Gastroesophageal sphincter (tissue), 4 donors: ENCODE measurements at regions not wholly inside any gene's neighbourhood (a gene's known extent, or its start where the extent isn't known, plus 50 kb on each side); places are given as distances from the start of the nearest gene placed in this dataset.

Source experiments
- ATAC-seq: fragments of 150-250 bp; one replicate; pipeline ENCODE4 v1.9.1; 2016; ENCODE audit warnings: mild to moderate bottlenecking, moderate library complexity
- H3K27ac ChIP-seq, 4 donors: fragments of 200-600 bp; sonication (generic) in 3 of 4; 1 replicate in 3 of 4; 2 replicates in 1 of 4; pipeline ENCODE4 v1.5.1; 2016 to 2019
- H3K27me3 ChIP-seq: fragments of 200-600 bp; sonication (generic); one replicate; pipeline ENCODE4 v1.5.1; 2019
- H3K36me3 ChIP-seq, 2 donors: fragments of 200-600 bp; sonication (generic); one replicate each; pipeline ENCODE4 v1.5.1; 2019; ENCODE audit warnings: control low read depth in 1 of 2
- H3K4me1 ChIP-seq, 3 donors: fragments of 200-600 bp; sonication (generic); 1 replicate in 2 of 3; 2 replicates in 1 of 3; pipeline ENCODE4 v1.5.1; 2016 to 2019; ENCODE audit warnings: control low read depth in 2 of 3
- H3K4me3 ChIP-seq, 2 donors: fragments of 200-600 bp; sonication (generic); one replicate each; pipeline ENCODE4 v1.5.1; 2019; ENCODE audit warnings: mild to moderate bottlenecking in 1 of 2, moderate library complexity in 1 of 2
- H3K9me3 ChIP-seq, 3 donors: fragments of 200-600 bp; sonication (generic); one replicate each; pipeline ENCODE4 v1.5.1; 2017 to 2019; ENCODE audit warnings: control low read depth in 2 of 3
- EP300 ChIP-seq: sonication (generic); formaldehyde crosslinking; IDR thresholded peaks from one replicate; pipeline ENCODE4 v1.6.1; 2017; ENCODE audit warnings: antibody characterized with exemption, mild to moderate bottlenecking
- POLR2A ChIP-seq, 2 donors: fragments of 450-650 bp; IDR thresholded peaks; one replicate each; pipeline ENCODE4 v1.6.1; 2017; ENCODE audit warnings: antibody characterized with exemption in 2 of 2, mild to moderate bottlenecking in 2 of 2, moderate library complexity in 1 of 2
- POLR2AphosphoS5 ChIP-seq: sonication (generic); formaldehyde crosslinking; IDR thresholded peaks from one replicate; pipeline ENCODE4 v1.6.1; 2017; ENCODE audit warnings: antibody characterized with exemption
- WGBS, 2 donors: methylation state at CpG; one replicate each; pipeline ENCODE4 v1.1.5; 2018; ENCODE audit warnings: low coverage in 1 of 2; 5-methylcytosine and 5-hydroxymethylcytosine counted together
- TF ChIP-seq, protein P1 (sequence below), 4 experiments: fragments of 200-600 bp in 2 of 4; fragments of 450-650 bp in 2 of 4; sonication (generic) in 1 of 4; IDR thresholded peaks; one replicate each; pipeline ENCODE4 v1.5.1; 2017 to 2019; ENCODE audit warnings: antibody characterized with exemption in 4 of 4, mild to moderate bottlenecking in 2 of 4, moderate library complexity in 2 of 4

GRCh38 chr10:56507033-56507432 lies 146.0 kb upstream of the ZWINT start:
- no peaks in the 10 kb centered on the region for H3K9me3 ChIP-seq
- TF ChIP-seq EP300 (no peak), POLR2AphosphoS5 (no peak), POLR2A (IDR thresholded peaks at IDR 0.05) (no peak)

GRCh38 chr10:56505555-56505954 lies 144.5 kb upstream of the ZWINT start:
- 83 to 86% methylated on average over 3 of the region's 3 CpGs for WGBS, 2 donors
- no peaks in the 10 kb centered on the region for H3K4me1 ChIP-seq
- no peaks in the 10 kb centered on the region for H3K27me3 ChIP-seq
- no peak overlapping the region for H3K4me3 ChIP-seq
- no peak overlapping the region for H3K27ac ChIP-seq
- TF ChIP-seq EP300: no peak
- no peak for TF ChIP-seq POLR2AphosphoS5
- no peak for TF ChIP-seq POLR2A (IDR thresholded peaks at IDR 0.05)
- TF ChIP-seq, protein P1, sequence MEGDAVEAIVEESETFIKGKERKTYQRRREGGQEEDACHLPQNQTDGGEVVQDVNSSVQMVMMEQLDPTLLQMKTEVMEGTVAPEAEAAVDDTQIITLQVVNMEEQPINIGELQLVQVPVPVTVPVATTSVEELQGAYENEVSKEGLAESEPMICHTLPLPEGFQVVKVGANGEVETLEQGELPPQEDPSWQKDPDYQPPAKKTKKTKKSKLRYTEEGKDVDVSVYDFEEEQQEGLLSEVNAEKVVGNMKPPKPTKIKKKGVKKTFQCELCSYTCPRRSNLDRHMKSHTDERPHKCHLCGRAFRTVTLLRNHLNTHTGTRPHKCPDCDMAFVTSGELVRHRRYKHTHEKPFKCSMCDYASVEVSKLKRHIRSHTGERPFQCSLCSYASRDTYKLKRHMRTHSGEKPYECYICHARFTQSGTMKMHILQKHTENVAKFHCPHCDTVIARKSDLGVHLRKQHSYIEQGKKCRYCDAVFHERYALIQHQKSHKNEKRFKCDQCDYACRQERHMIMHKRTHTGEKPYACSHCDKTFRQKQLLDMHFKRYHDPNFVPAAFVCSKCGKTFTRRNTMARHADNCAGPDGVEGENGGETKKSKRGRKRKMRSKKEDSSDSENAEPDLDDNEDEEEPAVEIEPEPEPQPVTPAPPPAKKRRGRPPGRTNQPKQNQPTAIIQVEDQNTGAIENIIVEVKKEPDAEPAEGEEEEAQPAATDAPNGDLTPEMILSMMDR (IDR thresholded peaks at IDR 0.05): no peak
- no peaks in the 10 kb centered on the region for H3K36me3 ChIP-seq
- no peaks in the 10 kb centered on the region for H3K9me3 ChIP-seq
- ATAC-seq: no peak

More at GRCh38 chr10:56507033-56507432, 146.0 kb upstream of the ZWINT start:
- Histone ChIP-seq H3K27ac (no peak overlapping the region), H3K4me1 (no peaks in the 10 kb centered on the region), H3K36me3 (no peaks in the 10 kb centered on the region), H3K27me3 (no peaks in the 10 kb centered on the region), H3K4me3 (no peak overlapping the region)
- ATAC-seq: no peak
- WGBS, 2 donors: 85 to 100% methylated on average over 2 to 3 of the region's 3 CpGs

DNA sequence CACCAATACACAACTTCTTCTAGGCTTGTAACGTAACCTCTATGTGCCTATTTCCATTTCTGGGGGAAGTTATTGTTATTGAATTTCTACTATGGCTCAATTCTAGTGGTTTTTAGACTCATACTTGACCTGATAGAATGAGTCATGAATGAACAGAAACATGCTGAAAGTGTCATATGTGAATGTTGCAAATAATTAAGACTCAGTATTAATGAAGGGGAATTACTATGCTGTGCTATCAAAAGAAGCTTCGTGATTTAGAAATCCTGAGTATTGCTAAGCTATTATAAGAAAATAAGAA lies 135.1 kb upstream of the ZWINT start:
- Histone ChIP-seq H3K27me3 (no peaks in the 10 kb centered on the region), H3K36me3 (no peaks in the 10 kb centered on the region), H3K27ac (no peak overlapping the region), H3K4me3 (no peak overlapping the region), H3K4me1 (no peaks in the 10 kb centered on the region), H3K9me3 (no peaks in the 10 kb centered on the region)
- TF ChIP-seq, protein P1 (IDR thresholded peaks at IDR 0.05): no peak
- TF ChIP-seq POLR2AphosphoS5 (no peak), EP300 (no peak), POLR2A (IDR thresholded peaks at IDR 0.05) (no peak)
- 79 to 81% methylated on average over 2 of the region's 2 CpGs for WGBS, 2 donors
- ATAC-seq: no peak

DNA sequence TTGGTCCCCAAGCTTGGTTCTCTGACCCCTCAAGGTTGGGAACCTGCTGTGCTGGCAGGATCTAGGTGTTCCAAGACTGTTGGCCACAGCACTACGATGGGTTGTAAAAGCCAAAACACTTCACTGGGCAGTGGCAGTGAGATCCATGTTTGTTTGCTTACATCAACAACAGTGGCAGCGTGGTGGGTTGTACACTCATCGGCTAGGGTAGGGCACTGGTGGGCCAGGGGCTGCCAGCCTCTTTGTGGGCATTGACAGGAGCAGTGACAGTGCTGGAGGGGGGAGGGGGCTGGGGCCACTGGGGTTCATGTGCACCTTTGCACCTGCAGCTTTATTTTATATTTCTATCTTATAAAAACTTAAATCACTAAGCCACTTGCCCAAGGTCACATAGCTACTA lies 126.7 kb upstream of the ZWINT start:
- no CpG with 5 or more reads among the region's 3 CpGs for WGBS, 2 donors
- no peak overlapping the region for H3K4me3 ChIP-seq
- H3K27me3 ChIP-seq: no peaks in the 10 kb centered on the region
- H3K9me3 ChIP-seq: peaks cover 0 to 4% (median 0%) of the 10 kb centered on the region in 3 donors
- H3K4me1 ChIP-seq: no peaks in the 10 kb centered on the region
- no peak for ATAC-seq
- H3K36me3 ChIP-seq: no peaks in the 10 kb centered on the region
- TF ChIP-seq POLR2A (IDR thresholded peaks at IDR 0.05) (no peak), POLR2AphosphoS5 (no peak), EP300 (no peak)
- TF ChIP-seq, protein P1 (IDR thresholded peaks at IDR 0.05): no peak
- H3K27ac ChIP-seq: no peak overlapping the region

DNA sequence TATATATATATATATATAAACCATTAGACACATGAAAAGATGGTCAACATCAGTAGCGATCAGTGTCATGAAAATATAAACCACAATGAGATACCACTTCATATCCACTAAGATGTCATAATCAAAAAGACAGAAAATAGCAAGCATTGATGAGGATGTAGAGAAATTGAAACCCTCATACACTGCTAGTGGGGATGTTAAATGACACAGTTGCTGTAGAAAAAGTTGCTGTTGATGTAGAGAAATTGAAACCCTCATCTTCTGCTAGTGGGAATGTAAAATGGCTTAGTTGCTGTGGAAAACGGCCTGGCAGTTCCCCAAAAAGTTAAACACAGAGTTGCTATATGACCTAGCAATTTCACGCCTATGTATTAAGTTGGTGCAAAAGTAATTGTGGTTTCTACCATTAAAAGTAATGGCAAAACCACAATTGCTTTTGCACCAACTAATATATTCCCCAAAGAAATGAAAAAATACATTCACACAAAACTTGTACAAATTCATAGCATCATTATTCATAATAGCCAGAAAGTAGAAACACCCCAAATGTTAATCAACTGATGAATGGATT lies 120.5 kb upstream of the ZWINT start:
- no peaks in the 10 kb centered on the region for H3K36me3 ChIP-seq
- H3K4me1 ChIP-seq: no peaks in the 10 kb centered on the region
- no peak for TF ChIP-seq POLR2AphosphoS5
- TF ChIP-seq, protein P1 (IDR thresholded peaks at IDR 0.05): no peak
- TF ChIP-seq POLR2A (IDR thresholded peaks at IDR 0.05): no peak
- no peak for TF ChIP-seq EP300
- H3K27ac ChIP-seq: no peak overlapping the region
- H3K4me3 ChIP-seq: no peak overlapping the region
- ATAC-seq: no peak
- no peaks in the 10 kb centered on the region for H3K27me3 ChIP-seq
- H3K9me3 ChIP-seq: no peaks in the 10 kb centered on the region
- 68 to 88% methylated on average over 3 of the region's 3 CpGs for WGBS, 2 donors
